ENCODE measurements at regions not wholly inside any gene's neighbourhood (a gene's known extent, or its start where the extent isn't known, plus 50 kb on each side); places are given as distances from the start of the nearest gene placed in this dataset.

DNA sequence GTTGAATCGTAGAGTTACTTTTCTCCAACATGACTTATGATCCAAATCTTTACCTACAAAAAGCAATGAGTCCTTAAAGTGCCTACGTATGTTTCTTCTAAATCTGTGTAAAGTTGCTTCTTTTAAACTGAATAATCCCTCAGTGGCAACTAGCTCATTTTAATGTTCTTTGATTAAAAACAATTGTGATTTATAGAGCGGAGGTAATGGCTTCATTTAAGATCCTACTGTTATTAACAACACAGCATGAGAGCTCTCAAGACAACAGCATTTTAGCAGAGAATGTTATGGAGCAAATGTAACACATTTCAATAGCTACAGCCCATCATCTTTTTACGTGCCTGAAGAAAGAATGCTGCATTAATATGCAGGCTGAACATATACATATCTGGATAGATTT lies 55.3 kb upstream of the VGLL3 start (continued):
- TF ChIP-seq, protein P1, sequence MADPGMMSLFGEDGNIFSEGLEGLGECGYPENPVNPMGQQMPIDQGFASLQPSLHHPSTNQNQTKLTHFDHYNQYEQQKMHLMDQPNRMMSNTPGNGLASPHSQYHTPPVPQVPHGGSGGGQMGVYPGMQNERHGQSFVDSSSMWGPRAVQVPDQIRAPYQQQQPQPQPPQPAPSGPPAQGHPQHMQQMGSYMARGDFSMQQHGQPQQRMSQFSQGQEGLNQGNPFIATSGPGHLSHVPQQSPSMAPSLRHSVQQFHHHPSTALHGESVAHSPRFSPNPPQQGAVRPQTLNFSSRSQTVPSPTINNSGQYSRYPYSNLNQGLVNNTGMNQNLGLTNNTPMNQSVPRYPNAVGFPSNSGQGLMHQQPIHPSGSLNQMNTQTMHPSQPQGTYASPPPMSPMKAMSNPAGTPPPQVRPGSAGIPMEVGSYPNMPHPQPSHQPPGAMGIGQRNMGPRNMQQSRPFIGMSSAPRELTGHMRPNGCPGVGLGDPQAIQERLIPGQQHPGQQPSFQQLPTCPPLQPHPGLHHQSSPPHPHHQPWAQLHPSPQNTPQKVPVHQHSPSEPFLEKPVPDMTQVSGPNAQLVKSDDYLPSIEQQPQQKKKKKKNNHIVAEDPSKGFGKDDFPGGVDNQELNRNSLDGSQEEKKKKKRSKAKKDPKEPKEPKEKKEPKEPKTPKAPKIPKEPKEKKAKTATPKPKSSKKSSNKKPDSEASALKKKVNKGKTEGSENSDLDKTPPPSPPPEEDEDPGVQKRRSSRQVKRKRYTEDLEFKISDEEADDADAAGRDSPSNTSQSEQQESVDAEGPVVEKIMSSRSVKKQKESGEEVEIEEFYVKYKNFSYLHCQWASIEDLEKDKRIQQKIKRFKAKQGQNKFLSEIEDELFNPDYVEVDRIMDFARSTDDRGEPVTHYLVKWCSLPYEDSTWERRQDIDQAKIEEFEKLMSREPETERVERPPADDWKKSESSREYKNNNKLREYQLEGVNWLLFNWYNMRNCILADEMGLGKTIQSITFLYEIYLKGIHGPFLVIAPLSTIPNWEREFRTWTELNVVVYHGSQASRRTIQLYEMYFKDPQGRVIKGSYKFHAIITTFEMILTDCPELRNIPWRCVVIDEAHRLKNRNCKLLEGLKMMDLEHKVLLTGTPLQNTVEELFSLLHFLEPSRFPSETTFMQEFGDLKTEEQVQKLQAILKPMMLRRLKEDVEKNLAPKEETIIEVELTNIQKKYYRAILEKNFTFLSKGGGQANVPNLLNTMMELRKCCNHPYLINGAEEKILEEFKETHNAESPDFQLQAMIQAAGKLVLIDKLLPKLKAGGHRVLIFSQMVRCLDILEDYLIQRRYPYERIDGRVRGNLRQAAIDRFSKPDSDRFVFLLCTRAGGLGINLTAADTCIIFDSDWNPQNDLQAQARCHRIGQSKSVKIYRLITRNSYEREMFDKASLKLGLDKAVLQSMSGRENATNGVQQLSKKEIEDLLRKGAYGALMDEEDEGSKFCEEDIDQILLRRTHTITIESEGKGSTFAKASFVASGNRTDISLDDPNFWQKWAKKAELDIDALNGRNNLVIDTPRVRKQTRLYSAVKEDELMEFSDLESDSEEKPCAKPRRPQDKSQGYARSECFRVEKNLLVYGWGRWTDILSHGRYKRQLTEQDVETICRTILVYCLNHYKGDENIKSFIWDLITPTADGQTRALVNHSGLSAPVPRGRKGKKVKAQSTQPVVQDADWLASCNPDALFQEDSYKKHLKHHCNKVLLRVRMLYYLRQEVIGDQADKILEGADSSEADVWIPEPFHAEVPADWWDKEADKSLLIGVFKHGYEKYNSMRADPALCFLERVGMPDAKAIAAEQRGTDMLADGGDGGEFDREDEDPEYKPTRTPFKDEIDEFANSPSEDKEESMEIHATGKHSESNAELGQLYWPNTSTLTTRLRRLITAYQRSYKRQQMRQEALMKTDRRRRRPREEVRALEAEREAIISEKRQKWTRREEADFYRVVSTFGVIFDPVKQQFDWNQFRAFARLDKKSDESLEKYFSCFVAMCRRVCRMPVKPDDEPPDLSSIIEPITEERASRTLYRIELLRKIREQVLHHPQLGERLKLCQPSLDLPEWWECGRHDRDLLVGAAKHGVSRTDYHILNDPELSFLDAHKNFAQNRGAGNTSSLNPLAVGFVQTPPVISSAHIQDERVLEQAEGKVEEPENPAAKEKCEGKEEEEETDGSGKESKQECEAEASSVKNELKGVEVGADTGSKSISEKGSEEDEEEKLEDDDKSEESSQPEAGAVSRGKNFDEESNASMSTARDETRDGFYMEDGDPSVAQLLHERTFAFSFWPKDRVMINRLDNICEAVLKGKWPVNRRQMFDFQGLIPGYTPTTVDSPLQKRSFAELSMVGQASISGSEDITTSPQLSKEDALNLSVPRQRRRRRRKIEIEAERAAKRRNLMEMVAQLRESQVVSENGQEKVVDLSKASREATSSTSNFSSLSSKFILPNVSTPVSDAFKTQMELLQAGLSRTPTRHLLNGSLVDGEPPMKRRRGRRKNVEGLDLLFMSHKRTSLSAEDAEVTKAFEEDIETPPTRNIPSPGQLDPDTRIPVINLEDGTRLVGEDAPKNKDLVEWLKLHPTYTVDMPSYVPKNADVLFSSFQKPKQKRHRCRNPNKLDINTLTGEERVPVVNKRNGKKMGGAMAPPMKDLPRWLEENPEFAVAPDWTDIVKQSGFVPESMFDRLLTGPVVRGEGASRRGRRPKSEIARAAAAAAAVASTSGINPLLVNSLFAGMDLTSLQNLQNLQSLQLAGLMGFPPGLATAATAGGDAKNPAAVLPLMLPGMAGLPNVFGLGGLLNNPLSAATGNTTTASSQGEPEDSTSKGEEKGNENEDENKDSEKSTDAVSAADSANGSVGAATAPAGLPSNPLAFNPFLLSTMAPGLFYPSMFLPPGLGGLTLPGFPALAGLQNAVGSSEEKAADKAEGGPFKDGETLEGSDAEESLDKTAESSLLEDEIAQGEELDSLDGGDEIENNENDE (IDR thresholded peaks at IDR 0.05; ENCODE audit: insufficient replicate concordance, low read length): no peak
- TF ChIP-seq TAF7 (optimal IDR thresholded peaks at IDR 0.05; ENCODE audit: borderline replicate concordance, low read depth, low read length) (no peak), CHD2 (IDR thresholded peaks at IDR 0.05; ENCODE audit: low read length) (no peak), HDAC2 (IDR thresholded peaks at IDR 0.05; ENCODE audit: borderline replicate concordance in 1 of 2, low read depth in 2 of 2, low read length in 2 of 2) (no peak), HDAC6 (IDR thresholded peaks at IDR 0.05; ENCODE audit: low read depth, low read length) (no peak), POU5F1 (IDR thresholded peaks at IDR 0.05; ENCODE audit: low read depth, low read length) (no peak), TBP (IDR thresholded peaks at IDR 0.05; ENCODE audit: low read depth, low read length) (no peak)
- TF ChIP-seq, protein P2, sequence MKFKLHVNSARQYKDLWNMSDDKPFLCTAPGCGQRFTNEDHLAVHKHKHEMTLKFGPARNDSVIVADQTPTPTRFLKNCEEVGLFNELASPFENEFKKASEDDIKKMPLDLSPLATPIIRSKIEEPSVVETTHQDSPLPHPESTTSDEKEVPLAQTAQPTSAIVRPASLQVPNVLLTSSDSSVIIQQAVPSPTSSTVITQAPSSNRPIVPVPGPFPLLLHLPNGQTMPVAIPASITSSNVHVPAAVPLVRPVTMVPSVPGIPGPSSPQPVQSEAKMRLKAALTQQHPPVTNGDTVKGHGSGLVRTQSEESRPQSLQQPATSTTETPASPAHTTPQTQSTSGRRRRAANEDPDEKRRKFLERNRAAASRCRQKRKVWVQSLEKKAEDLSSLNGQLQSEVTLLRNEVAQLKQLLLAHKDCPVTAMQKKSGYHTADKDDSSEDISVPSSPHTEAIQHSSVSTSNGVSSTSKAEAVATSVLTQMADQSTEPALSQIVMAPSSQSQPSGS (IDR thresholded peaks at IDR 0.05; ENCODE audit: low read length): no peak

Measured in H1 (cell line).